ENCODE measurements at regions not wholly inside any gene's neighbourhood (a gene's known extent, or its start where the extent isn't known, plus 50 kb on each side); places are given as distances from the start of the nearest gene placed in this dataset.

GRCh38 chr18:78092901-78093300 lies 843.3 kb downstream of the GALR1 start (continued):
- TF ChIP-seq USF2 (IDR thresholded peaks at IDR 0.05; ENCODE audit: low read depth, low read length) (no peak), USF2 (CRISPR knock-in tag; IDR thresholded peaks at IDR 0.05; ENCODE audit: borderline replicate concordance) (no peak), DPF2 (CRISPR knock-in tag; IDR thresholded peaks at IDR 0.05; ENCODE audit: borderline replicate concordance, low read depth) (no peak)

GRCh38 chr18:78099979-78100588 lies 850.4 kb downstream of the GALR1 start:
- Histone ChIP-seq H3K36me3 (replicated peaks in 1 of 2; ENCODE audit: control insufficient read depth in 1 of 2, insufficient read depth in 2 of 2, low read length in 2 of 2) (no peaks in the 10 kb centered on the region), H3K27ac (ENCODE audit: extremely low read length, insufficient read depth, low read length) (no peak overlapping the region), H3K27me3 (ENCODE audit: control insufficient read depth in 1 of 2, insufficient read depth in 2 of 2, low read length in 2 of 2) (0 out of 5 replicates have a peak, but pooled peaks cover 0 to 4% of the 10 kb centered on the region in 2 experiments), H2AFZ (ENCODE audit: low read length) (no peak overlapping the region), H3K4me3 (replicated peaks in 1 of 3; ENCODE audit: insufficient read depth in 1 of 3, low read depth in 2 of 3, low read length in 3 of 3) (no peak overlapping the region), H3K4me2 (ENCODE audit: low read depth, low read length) (no peak overlapping the region), H3K4me1 (ENCODE audit: insufficient read depth, low read length) (no peaks in the 10 kb centered on the region), H3K79me2 (ENCODE audit: insufficient read depth, low read length) (no peaks in the 10 kb centered on the region), H4K20me1 (ENCODE audit: insufficient read depth, low read length) (no peaks in the 10 kb centered on the region), H3K9ac (ENCODE audit: insufficient read depth, low read depth, low read length) (no peak overlapping the region), H3K9me3 (ENCODE audit: low read length) (no peaks in the 10 kb centered on the region)
- CTCF ChIA-PET (ENCODE audit: low intra/inter-chr PET ratio, low total read pairs) = no interaction called here
- no TSS peak for BruUV-seq (replicated peaks)
- FAIRE-seq (no peak), DNase-seq (ENCODE audit: low spot score) (no peak), ATAC-seq (no peak)
- WGBS (ENCODE audit: low lambda C conversion rate) = 57% methylated on average over 15 of the region's 15 CpGs
- intact Hi-C loops (cut with micrococcal nuclease; ENCODE audit: unreplicated experiment) (no loop called here), in situ Hi-C loops (cut with HindIII; ENCODE audit: extremely low pct_ligation_motif_present, low pct_unique_long_range_greater_than_20kb) (no loop called here)
- POLR2A ChIA-PET = no interaction called here
- TF ChIP-seq RNF219 (CRISPR knock-in tag; IDR thresholded peaks at IDR 0.05) (no peak), DZIP1 (CRISPR knock-in tag; IDR thresholded peaks at IDR 0.05) (no peak)

Measured in HepG2 (cell line).